OCI-LY7 (cell line): ENCODE measurements at regions not wholly inside any gene's neighbourhood (a gene's known extent, or its start where the extent isn't known, plus 50 kb on each side); places are given as distances from the start of the nearest gene placed in this dataset.

ENCODE experiments used
- BruUV-seq: library from RNA; stranded (reverse); fragments of 400-500 nt; replicated peaks from 2 replicates; lab custom pipeline; 2021; lab: Mats Ljungman, UMichigan
- CTCF ChIA-PET: fragments of 300-600 bp; sonication (Branson Sonifier 250); formaldehyde crosslinking; loops from one replicate; lab custom pipeline; 2022; ENCODE audit warnings: antibody characterized with exemption; ENCODE audit not compliant: unreplicated experiment; lab: Charles Lee
- POLR2A ChIA-PET: fragments of 300-600 bp; sonication (Branson Sonifier 250); formaldehyde crosslinking; loops from one replicate; lab custom pipeline; 2022; ENCODE audit warnings: antibody characterized with exemption; lab: Charles Lee
- DNase-seq: peaks from one replicate; pipeline ENCODE4 v3.0.0-alpha.2; 2015; ENCODE audit warnings: low spot score
- H2AFZ ChIP-seq: fragments of 200-600 bp; sonication (generic), shearing (Covaris generic); 2 replicates; pipeline ENCODE4 v1.6.1; 2014; ENCODE audit warnings: mild to moderate bottlenecking, antibody characterized with exemption, low read length, moderate library complexity
- H3K27ac ChIP-seq: fragments of 200-600 bp; sonication (generic); 2 replicates; pipeline ENCODE4 v1.5.1; 2014; ENCODE audit warnings: mixed run types, low read depth, mild to moderate bottlenecking, moderate library complexity, low read length, inconsistent platforms; ENCODE audit not compliant: poor library complexity, severe bottlenecking
- H3K36me3 ChIP-seq: fragments of 200-600 bp; sonication (generic); 2 replicates; pipeline ENCODE4 v1.6.1; 2014; ENCODE audit warnings: mild to moderate bottlenecking, antibody characterized with exemption, low read length, moderate library complexity, mixed read lengths; ENCODE audit not compliant: insufficient read depth
- H3K4me1 ChIP-seq: fragments of 200-600 bp; sonication (generic); 2 replicates; pipeline ENCODE4 v1.5.1; 2014; ENCODE audit warnings: mild to moderate bottlenecking, low read length; ENCODE audit not compliant: insufficient read depth, poor library complexity, severe bottlenecking
- H3K4me2 ChIP-seq: fragments of 200-600 bp; sonication (generic); 2 replicates; pipeline ENCODE4 v1.6.1; 2014; ENCODE audit warnings: mild to moderate bottlenecking, low read length
- H3K4me3 ChIP-seq: fragments of 200-600 bp; sonication (generic); 2 replicates; pipeline ENCODE4 v1.5.1; 2014; ENCODE audit warnings: mild to moderate bottlenecking, low read depth, low read length; ENCODE audit not compliant: poor library complexity, severe bottlenecking
- H3K79me2 ChIP-seq: fragments of 200-600 bp; sonication (generic); 2 replicates; pipeline ENCODE4 v1.6.1; 2016; ENCODE audit warnings: low read depth, mild to moderate bottlenecking, low read length, moderate library complexity, mixed read lengths; ENCODE audit not compliant: insufficient read depth
- H3K9me2 ChIP-seq: fragments of 200-600 bp; sonication (generic); 2 replicates; pipeline ENCODE4 v1.6.1; 2016; ENCODE audit warnings: mild to moderate bottlenecking, low read length, mixed read lengths; ENCODE audit not compliant: insufficient read depth
- H3K9me3 ChIP-seq: fragments of 200-600 bp; sonication (generic); 2 replicates; pipeline ENCODE4 v1.6.1; 2014; ENCODE audit warnings: mild to moderate bottlenecking, mixed run types, low read length, mixed read lengths
- H4K20me1 ChIP-seq: fragments of 200-600 bp; sonication (generic); 2 replicates; pipeline ENCODE4 v1.6.1; 2014; ENCODE audit warnings: mild to moderate bottlenecking, antibody characterized with exemption, low read length, moderate library complexity, mixed read lengths; ENCODE audit not compliant: insufficient read depth
- EZH2phosphoT487 ChIP-seq: fragments of 200-600 bp; sonication (generic); IDR thresholded peaks from 2 replicates; pipeline ENCODE4 v1.6.1; 2018; ENCODE audit warnings: low read depth, borderline replicate concordance, mild to moderate bottlenecking, mixed run types, antibody characterized with exemption, low read length, moderate library complexity, mixed read lengths
- intact Hi-C: fragments of 100-400 bp; cut with micrococcal nuclease; formaldehyde crosslinking; loops from one replicate; pipeline ENCODE4 v1.10.0; 2022; ENCODE audit not compliant: unreplicated experiment
- TF ChIP-seq, protein P1 (sequence below): fragments of 200-600 bp; sonication (generic); conservative IDR thresholded peaks from 2 replicates; pipeline ENCODE4 v1.5.1; 2014; ENCODE audit warnings: mild to moderate bottlenecking, antibody characterized with exemption, low read length, moderate library complexity, mixed read lengths

GRCh38 chr5:14038341-14038959, 94.0 kb upstream of the DNAH5 start:
- ChIA-PET CTCF (no interaction called here), POLR2A (interaction anchor here (0.6 kb wide), 1 partner anchor 612 kb away, joined by 4 read pairs; no protein-coding TSS in a partner anchor)
- Histone ChIP-seq H3K9me3 (no peaks in the 10 kb centered on the region), H2AFZ (no peak overlapping the region), H4K20me1 (no peaks in the 10 kb centered on the region), H3K27ac (no peak overlapping the region), H3K4me1 (no peaks in the 10 kb centered on the region), H3K4me3 (no peak overlapping the region), H3K4me2 (no peak overlapping the region), H3K79me2 (no peaks in the 10 kb centered on the region), H3K9me2 (no peaks in the 10 kb centered on the region), H3K36me3 (no peaks in the 10 kb centered on the region)
- intact Hi-C loops, result no loop called here
- TF ChIP-seq, protein P1, sequence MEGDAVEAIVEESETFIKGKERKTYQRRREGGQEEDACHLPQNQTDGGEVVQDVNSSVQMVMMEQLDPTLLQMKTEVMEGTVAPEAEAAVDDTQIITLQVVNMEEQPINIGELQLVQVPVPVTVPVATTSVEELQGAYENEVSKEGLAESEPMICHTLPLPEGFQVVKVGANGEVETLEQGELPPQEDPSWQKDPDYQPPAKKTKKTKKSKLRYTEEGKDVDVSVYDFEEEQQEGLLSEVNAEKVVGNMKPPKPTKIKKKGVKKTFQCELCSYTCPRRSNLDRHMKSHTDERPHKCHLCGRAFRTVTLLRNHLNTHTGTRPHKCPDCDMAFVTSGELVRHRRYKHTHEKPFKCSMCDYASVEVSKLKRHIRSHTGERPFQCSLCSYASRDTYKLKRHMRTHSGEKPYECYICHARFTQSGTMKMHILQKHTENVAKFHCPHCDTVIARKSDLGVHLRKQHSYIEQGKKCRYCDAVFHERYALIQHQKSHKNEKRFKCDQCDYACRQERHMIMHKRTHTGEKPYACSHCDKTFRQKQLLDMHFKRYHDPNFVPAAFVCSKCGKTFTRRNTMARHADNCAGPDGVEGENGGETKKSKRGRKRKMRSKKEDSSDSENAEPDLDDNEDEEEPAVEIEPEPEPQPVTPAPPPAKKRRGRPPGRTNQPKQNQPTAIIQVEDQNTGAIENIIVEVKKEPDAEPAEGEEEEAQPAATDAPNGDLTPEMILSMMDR, result no peak
- TF ChIP-seq EZH2phosphoT487, result no peak
- no peak for DNase-seq
- no TSS peak for BruUV-seq

- intact Hi-C loops, result no loop called here
- H3K36me3 ChIP-seq, result no peaks in the 10 kb centered on the region
- no peak overlapping the region for H3K27ac ChIP-seq
- no peak overlapping the region for H3K4me2 ChIP-seq
- BruUV-seq, result no TSS peak
- H3K79me2 ChIP-seq, result no peaks in the 10 kb centered on the region
- no peak for DNase-seq
- H4K20me1 ChIP-seq, result no peaks in the 10 kb centered on the region
- no peak overlapping the region for H3K4me3 ChIP-seq
- ChIA-PET CTCF (no interaction called here), POLR2A (no interaction called here)
- no peak for TF ChIP-seq EZH2phosphoT487
- TF ChIP-seq, protein P1, result no peak
- H3K4me1 ChIP-seq, result no peaks in the 10 kb centered on the region
- no peaks in the 10 kb centered on the region for H3K9me2 ChIP-seq
- H3K9me3 ChIP-seq, result no peaks in the 10 kb centered on the region
- no peak overlapping the region for H2AFZ ChIP-seq
Observed at GRCh38 chr5:14036947-14037346, 92.5 kb upstream of the DNAH5 start.

DNA sequence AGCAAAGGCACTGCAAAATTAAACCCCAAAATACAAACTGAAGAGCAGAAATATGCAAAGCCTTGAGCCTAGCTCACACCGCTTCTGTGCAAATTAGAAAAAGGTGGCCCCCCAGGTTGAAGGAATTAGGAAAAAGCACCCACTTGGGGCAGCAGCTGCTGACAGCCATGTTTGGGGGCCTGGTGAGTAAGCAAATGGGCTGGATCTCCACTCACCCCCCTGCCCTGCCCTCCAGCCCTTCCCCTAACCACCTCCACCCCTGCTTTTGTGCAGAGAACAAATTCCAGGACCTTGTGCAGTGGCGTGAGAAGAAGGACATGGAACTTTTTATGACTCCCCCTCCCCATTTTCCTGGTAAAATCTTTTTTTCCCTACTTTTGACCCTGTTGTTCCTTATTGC, 92.0 kb upstream of the DNAH5 start:
- no peak overlapping the region for H3K4me2 ChIP-seq
- no TSS peak for BruUV-seq
- H2AFZ ChIP-seq, result no peak overlapping the region

More for the DNA sequence above, 92.0 kb upstream of the DNAH5 start:
- CTCF ChIA-PET, result no interaction called here
- H3K79me2 ChIP-seq, result no peaks in the 10 kb centered on the region
- DNase-seq, result no peak
- POLR2A ChIA-PET, result no interaction called here
- H3K27ac ChIP-seq, result no peak overlapping the region
- TF ChIP-seq, protein P1, result no peak
- TF ChIP-seq EZH2phosphoT487, result no peak
- no peaks in the 10 kb centered on the region for H3K36me3 ChIP-seq
- no peaks in the 10 kb centered on the region for H3K4me1 ChIP-seq
- intact Hi-C loops, result no loop called here
- H3K9me2 ChIP-seq, result no peaks in the 10 kb centered on the region
- no peaks in the 10 kb centered on the region for H4K20me1 ChIP-seq
- no peak overlapping the region for H3K4me3 ChIP-seq
- no peaks in the 10 kb centered on the region for H3K9me3 ChIP-seq
